ENCODE measurements at regions not wholly inside any gene's neighbourhood (a gene's known extent, or its start where the extent isn't known, plus 50 kb on each side); places are given as distances from the start of the nearest gene placed in this dataset.
A peak's percentile ranks its signal among the peaks of the same experiment; 100 is the strongest.
"Not testable (repeated sequence)": the region's sequence is repeated elsewhere in the genome, so short reads cannot be mapped to it uniquely, and the experiment has no call there.

- H3K4me1 ChIP-seq, result no peaks in the 10 kb centered on the region
- no peak overlapping the region for H3K4me3 ChIP-seq
- 6% methylated on average over 6 of the region's 6 CpGs for WGBS (ENCODE audit: missing lambda C conversion rate)
- CTCF ChIA-PET, result interaction anchor here (1.3 to 1.9 kb wide), 2 partner anchors 9 to 18 kb away, joined by 5 read pairs; no protein-coding TSS in a partner anchor
- H3K27ac ChIP-seq, result no peak overlapping the region
- H3K4me2 ChIP-seq, result no peak overlapping the region
- DNase-seq (ENCODE audit: low read depth in 1 of 2, low spot score in 1 of 2) (no peak), FAIRE-seq (peak; percentile 74), ATAC-seq (no peak)
- H3K9me3 ChIP-seq, result peaks cover 6% of the 10 kb centered on the region; the same call in 2 of the 3 replicates
- POLR2A ChIA-PET, result no interaction called here
- TF ChIP-seq HOXB5 (CRISPR knock-in tag; IDR thresholded peaks at IDR 0.05), result no peak
- no peak for TF ChIP-seq POLR2AphosphoS2 (conservative IDR thresholded peaks at IDR 0.05; ENCODE audit: low read length)
Observed at GRCh38 chr19:28541602-28542393, 671.2 kb downstream of the UQCRFS1 start.

GRCh38 chr19:28541029-28541428, 671.9 kb downstream of the UQCRFS1 start:
- Histone ChIP-seq H3K4me2 (no peak overlapping the region), H3K4me1 (no peaks in the 10 kb centered on the region), H3K27ac (no peak overlapping the region), H3K4me3 (no peak overlapping the region), H3K9me3 (peaks cover 6% of the 10 kb centered on the region; the same call in 2 of the 3 replicates)
- TF ChIP-seq NFE2L2 (conservative IDR thresholded peaks at IDR 0.05; ENCODE audit: low read length) (no peak), ZC3H11A (IDR thresholded peaks at IDR 0.05) (no peak), ELK1 (IDR thresholded peaks at IDR 0.05; ENCODE audit: low read depth, low read length) (no peak), USF2 (IDR thresholded peaks at IDR 0.05) (no peak), ATOH8 (CRISPR knock-in tag; IDR thresholded peaks at IDR 0.05; ENCODE audit: low read depth) (no peak), MAZ (IDR thresholded peaks at IDR 0.05; ENCODE audit: borderline replicate concordance, low read depth, low read length) (no peak), EHF (CRISPR knock-in tag; IDR thresholded peaks at IDR 0.05) (no peak), CEBPB (IDR thresholded peaks at IDR 0.05) (no peak), FOXS1 (CRISPR knock-in tag; IDR thresholded peaks at IDR 0.05) (no peak), PBX3 (IDR thresholded peaks at IDR 0.05) (no peak), KDM5A (IDR thresholded peaks at IDR 0.05) (no peak), GATA3 (IDR thresholded peaks at IDR 0.05; ENCODE audit: borderline replicate concordance) (no peak), PHF8 (IDR thresholded peaks at IDR 0.05; ENCODE audit: borderline replicate concordance, low read depth) (no peak), FOSB (CRISPR knock-in tag; IDR thresholded peaks at IDR 0.05) (no peak), HOXB13 (CRISPR knock-in tag; IDR thresholded peaks at IDR 0.05; ENCODE audit: low read depth) (no peak), ZSCAN20 (CRISPR knock-in tag; IDR thresholded peaks at IDR 0.05) (no peak), RCOR1 (IDR thresholded peaks at IDR 0.05; ENCODE audit: low read depth, low read length) (no peak)
- WGBS (ENCODE audit: missing lambda C conversion rate), result 2% methylated on average over 3 of the region's 3 CpGs
- FAIRE-seq (no peak), DNase-seq (ENCODE audit: low read depth in 1 of 2, low spot score in 1 of 2) (no peak), ATAC-seq (no peak)
- ChIA-PET CTCF (interaction anchor here (1.3 kb wide), 1 partner anchor 17 kb away, joined by 5 read pairs; no protein-coding TSS in a partner anchor), POLR2A (no interaction called here)

- H3K4me1 ChIP-seq; POLR2A ChIA-PET; H3K4me2 ChIP-seq; FAIRE-seq; DNase-seq (ENCODE audit: low read depth in 1 of 2, low spot score in 1 of 2); ATAC-seq; H3K27ac ChIP-seq; H3K9me3 ChIP-seq; H3K4me3 ChIP-seq: not testable (repeated sequence)
- 33% methylated on average over 6 of the region's 6 CpGs for WGBS (ENCODE audit: missing lambda C conversion rate)
- CTCF ChIA-PET, result interaction anchor here (0.9 to 1.3 kb wide), 2 partner anchors 11 to 16 kb away, joined by 3 to 5 read pairs; no protein-coding TSS in a partner anchor
Observed at GRCh38 chr19:28540385-28540784, 672.6 kb downstream of the UQCRFS1 start.

All from A549 (cell line).